B cell (primary cell): ENCODE measurements at regions not wholly inside any gene's neighbourhood (a gene's known extent, or its start where the extent isn't known, plus 50 kb on each side); places are given as distances from the start of the nearest gene placed in this dataset.

Experiments used
- ATAC-seq: fragments of 200-7000 bp; cut with Tn5 transposase; one replicate; pipeline ENCODE4 v1.10.0; 2021; ENCODE audit warnings: low read depth, mild to moderate bottlenecking, moderate number of reproducible peaks, moderate library complexity
- CTCF ChIA-PET: fragments of 350-600 bp; sonication (Branson Sonifier 250); formaldehyde crosslinking; loops from one replicate; lab custom pipeline; 2021; ENCODE audit warnings: antibody characterized with exemption, inconsistent platforms; lab: Charles Lee
- POLR2A ChIA-PET: fragments of 350-600 bp; sonication (Branson Sonifier 250); formaldehyde crosslinking; loops from one replicate; lab custom pipeline; 2021; ENCODE audit warnings: antibody characterized with exemption; lab: Charles Lee
- DNase-seq: peaks from one replicate; pipeline ENCODE4 v3.0.0; 2013
- H2AFZ ChIP-seq: 2 replicates; pipeline ENCODE4 v1.6.1; 2012; ENCODE audit warnings: mild to moderate bottlenecking, low read depth, low read length; ENCODE audit not compliant: insufficient read depth, poor library complexity, severe bottlenecking
- H3K27ac ChIP-seq, 2 donors: 1 replicate in 1 of 2; 2 replicates in 1 of 2; pipeline ENCODE4 v1.5.1; 2012 to 2013; ENCODE audit warnings: low read length in 2 of 2, mild to moderate bottlenecking in 2 of 2, moderate library complexity in 1 of 2
- H3K27me3 ChIP-seq, 4 experiments: fragments of 200-600 bp in 1 of 4; sonication (generic) in 1 of 4; replicated peaks in 1 of 4; 1 replicate in 2 of 4; 2 replicates in 2 of 4; pipeline versions ENCODE4 v1.6.1 to v1.7.0; 2013 to 2016; ENCODE audit warnings: low read length in 3 of 4, mild to moderate bottlenecking in 2 of 4, mixed read lengths in 1 of 4, moderate library complexity in 1 of 4; ENCODE audit not compliant: insufficient read depth in 4 of 4, control insufficient read depth in 3 of 4; ENCODE audit errors: control extremely low read depth in 1 of 4
- H3K36me3 ChIP-seq, 2 experiments: replicated peaks in 1 of 2; 1 replicate in 1 of 2; 2 replicates in 1 of 2; pipeline versions ENCODE4 v1.6.1 to v1.7.1; 2013; ENCODE audit warnings: low read length in 1 of 2; ENCODE audit not compliant: insufficient read depth in 2 of 2, control insufficient read depth in 1 of 2; ENCODE audit errors: control extremely low read depth in 1 of 2, extremely low read depth in 1 of 2
- H3K4me1 ChIP-seq, 2 donors: fragments of 200-600 bp in 1 of 2; sonication (generic) in 1 of 2; 1 replicate in 1 of 2; 2 replicates in 1 of 2; pipeline versions ENCODE4 v1.5.1 to v1.6.1; 2013 to 2017; ENCODE audit warnings: low read length in 2 of 2; ENCODE audit not compliant: control insufficient read depth in 2 of 2, insufficient read depth in 2 of 2
- H3K4me2 ChIP-seq: replicated peaks from 2 replicates; pipeline ENCODE3; 2012; ENCODE audit warnings: mild to moderate bottlenecking, low read depth, low read length; ENCODE audit not compliant: poor library complexity, severe bottlenecking
- H3K4me3 ChIP-seq, 5 experiments: fragments of 200-600 bp in 1 of 5; sonication (generic) in 1 of 5; 1 replicate in 3 of 5; 2 replicates in 2 of 5; pipeline versions ENCODE4 v1.5.1 to v1.7.0; 2011 to 2016; ENCODE audit warnings: low read length in 4 of 5, mild to moderate bottlenecking in 4 of 5, low read depth in 2 of 5, control low read depth in 1 of 5, moderate library complexity in 1 of 5; ENCODE audit not compliant: insufficient read depth in 1 of 5; ENCODE audit errors: control extremely low read depth in 1 of 5, extremely low read depth in 1 of 5
- H3K79me2 ChIP-seq: fragments of 200-600 bp; sonication (generic); one replicate; pipeline ENCODE4 v1.6.0; 2016; ENCODE audit warnings: low read length; ENCODE audit not compliant: control insufficient read depth, insufficient read depth
- H3K9ac ChIP-seq: fragments of 200-600 bp; sonication (generic); 2 replicates; pipeline ENCODE4 v1.6.1; 2017; ENCODE audit warnings: mild to moderate bottlenecking, low read length, moderate library complexity
- H3K9me3 ChIP-seq, 3 donors: one replicate each; pipeline versions ENCODE4 v1.6.1 to v1.7.1; 2013; ENCODE audit warnings: low read length in 2 of 3; ENCODE audit not compliant: control insufficient read depth in 2 of 3, insufficient read depth in 1 of 3; ENCODE audit errors: control extremely low read depth in 1 of 3
- H4K20me1 ChIP-seq: 2 replicates; pipeline ENCODE4 v1.6.0; 2012; ENCODE audit warnings: mild to moderate bottlenecking, low read length; ENCODE audit not compliant: insufficient read depth, control insufficient read depth, poor library complexity, severe bottlenecking
- H3K27ac Mint-ChIP-seq: one replicate; pipeline ENCODE4 v1.8.0; 2021; ENCODE audit warnings: mixed read lengths
- H3K27me3 Mint-ChIP-seq: one replicate; pipeline ENCODE4 v1.8.0; 2021; ENCODE audit warnings: mixed read lengths
- H3K4me1 Mint-ChIP-seq: one replicate; pipeline ENCODE4 v1.8.0; 2021; ENCODE audit warnings: mixed read lengths
- H3K4me3 Mint-ChIP-seq: one replicate; pipeline ENCODE4 v1.8.0; 2021; ENCODE audit warnings: mixed read lengths
- H3K9me3 Mint-ChIP-seq: one replicate; pipeline ENCODE4 v1.8.0; 2022; ENCODE audit warnings: mixed read lengths; ENCODE audit not compliant: insufficient read depth
- CTCF ChIP-seq: fragments of 200-600 bp; IDR thresholded peaks from one replicate; pipeline ENCODE4 v1.8.0; 2022; ENCODE audit warnings: antibody characterized with exemption, mild to moderate bottlenecking
- EZH2 ChIP-seq: IDR thresholded peaks from 2 replicates; pipeline ENCODE4 v1.6.1; 2012; ENCODE audit warnings: borderline replicate concordance, low read depth, mild to moderate bottlenecking, moderate library complexity, low read length; ENCODE audit not compliant: insufficient read depth, poor library complexity, severe bottlenecking
- WGBS: methylation state at CpG from one replicate; pipeline ENCODE4 v1.1.5; 2013; ENCODE audit warnings: missing lambda C conversion rate; ENCODE audit not compliant: insufficient coverage; 5-methylcytosine and 5-hydroxymethylcytosine counted together
- intact Hi-C: fragments of 100-400 bp; cut with micrococcal nuclease; formaldehyde crosslinking; loops from one replicate; pipeline ENCODE4 v1.10.0; 2022

GRCh38 chr12:115466076-115466475 lies 782.1 kb upstream of the TBX3 start:
- TF ChIP-seq EZH2 (no peak), CTCF (no peak)
- Histone ChIP-seq H4K20me1 (no peaks in the 10 kb centered on the region), H3K36me3 (no peaks in the 10 kb centered on the region), H3K4me2 (no peak overlapping the region), H3K27ac (no peak overlapping the region), H3K9me3 (peaks cover 0 to 6% (median 0%) of the 10 kb centered on the region in 3 donors), H3K79me2 (no peaks in the 10 kb centered on the region), H3K9ac (no peak overlapping the region), H3K4me3 (no peak overlapping the region), H2AFZ (no peak overlapping the region), H3K4me1 (no peaks in the 10 kb centered on the region), H3K27me3 (no peaks in the 10 kb centered on the region)
- POLR2A ChIA-PET = no interaction called here
- Mint-ChIP-seq H3K27me3 (peaks cover 10% of the 10 kb centered on the region), H3K27ac (no peak overlapping the region), H3K4me3 (no peak overlapping the region), H3K9me3 (peaks cover 2% of the 10 kb centered on the region), H3K4me1 (no peaks in the 10 kb centered on the region)
- DNase-seq (no peak), ATAC-seq (no peak)
- WGBS = no CpG with 5 or more reads among the region's 4 CpGs
- intact Hi-C loops = no loop called here
- CTCF ChIA-PET = no interaction called here

GRCh38 chr12:115464661-115465060 lies 780.7 kb upstream of the TBX3 start:
- Mint-ChIP-seq H3K4me3 (no peak overlapping the region), H3K4me1 (no peaks in the 10 kb centered on the region), H3K27ac (no peak overlapping the region), H3K9me3 (peaks cover 2% of the 10 kb centered on the region), H3K27me3 (peaks cover 10% of the 10 kb centered on the region)
- H2AFZ ChIP-seq = no peak overlapping the region
- 87% methylated on average over 5 of the region's 7 CpGs for WGBS
- TF ChIP-seq EZH2 = no peak
- TF ChIP-seq CTCF = no peak
- no peaks in the 10 kb centered on the region for H3K4me1 ChIP-seq
- H3K9me3 ChIP-seq = peaks cover 0 to 3% (median 0%) of the 10 kb centered on the region in 3 donors
- no peak overlapping the region for H3K4me3 ChIP-seq
- no peak overlapping the region for H3K27ac ChIP-seq
- ChIA-PET CTCF (no interaction called here), POLR2A (no interaction called here)
- no peaks in the 10 kb centered on the region for H3K36me3 ChIP-seq
- intact Hi-C loops = no loop called here
- H3K27me3 ChIP-seq = no peaks in the 10 kb centered on the region
- DNase-seq = no peak
- H4K20me1 ChIP-seq = no peaks in the 10 kb centered on the region
- no peaks in the 10 kb centered on the region for H3K79me2 ChIP-seq
- no peak for ATAC-seq
- no peak overlapping the region for H3K9ac ChIP-seq
- H3K4me2 ChIP-seq = no peak overlapping the region
